Neural cell (in vitro differentiated cells): ENCODE measurements at regions not wholly inside any gene's neighbourhood (a gene's known extent, or its start where the extent isn't known, plus 50 kb on each side); places are given as distances from the start of the nearest gene placed in this dataset.

Source experiments
- H2AFZ ChIP-seq: fragments of 200-600, 300-800 bp; sonication (generic), shearing (Covaris generic); 2 replicates; pipeline ENCODE4 v1.6.0; 2014; ENCODE audit warnings: low read depth, mild to moderate bottlenecking, antibody characterized with exemption, low read length, moderate library complexity
- H3F3A ChIP-seq: fragments of 200-600 bp; shearing (Covaris generic); 2 replicates; pipeline ENCODE4 v1.6.1; 2016; ENCODE audit warnings: mild to moderate bottlenecking, moderate library complexity, mixed read lengths, antibody characterized with exemption, low read length; ENCODE audit not compliant: insufficient read depth, poor library complexity, severe bottlenecking
- H3K27ac ChIP-seq: fragments of 200-600, 300-800 bp; sonication (generic), shearing (Covaris generic); 2 replicates; pipeline ENCODE4 v1.5.1; 2014; ENCODE audit warnings: mild to moderate bottlenecking, low read length, moderate library complexity
- H3K27me3 ChIP-seq: fragments of 300-800, 200-600 bp; sonication (generic), shearing (Covaris generic); 2 replicates; pipeline ENCODE4 v1.6.0; 2014; ENCODE audit warnings: mild to moderate bottlenecking, low read depth, low read length, moderate library complexity; ENCODE audit not compliant: insufficient read depth
- H3K36me3 ChIP-seq: fragments of 300-800, 200-600 bp; sonication (generic), shearing (Covaris generic); 2 replicates; pipeline ENCODE4 v1.5.1; 2014; ENCODE audit warnings: mild to moderate bottlenecking, antibody characterized with exemption, low read length, moderate library complexity; ENCODE audit not compliant: insufficient read depth
- H3K4me2 ChIP-seq: fragments of 300-800, 200-600 bp; sonication (generic), shearing (Covaris generic); 2 replicates; pipeline ENCODE4 v1.6.0; 2014; ENCODE audit warnings: mild to moderate bottlenecking, low read length
- H3K4me3 ChIP-seq: fragments of 300-800, 200-600 bp; sonication (generic), shearing (Covaris generic); 2 replicates; pipeline ENCODE4 v1.5.1; 2014; ENCODE audit warnings: mild to moderate bottlenecking, low read length, moderate library complexity
- H3K79me2 ChIP-seq: fragments of 200-600 bp; shearing (Covaris generic); replicated peaks from 2 replicates; pipeline ENCODE4 v1.6.0; 2014; ENCODE audit warnings: mild to moderate bottlenecking, low read length, moderate library complexity; ENCODE audit not compliant: insufficient read depth
- H3K9ac ChIP-seq: fragments of 300-800, 200-600 bp; sonication (generic), shearing (Covaris generic); 2 replicates; pipeline ENCODE4 v1.6.1; 2016; ENCODE audit warnings: mild to moderate bottlenecking, low read length, mixed read lengths
- H3K9me2 ChIP-seq: fragments of 200-600 bp; shearing (Covaris generic); 2 replicates; pipeline ENCODE4 v1.6.1; 2016; ENCODE audit warnings: mild to moderate bottlenecking, low read length, mixed read lengths; ENCODE audit not compliant: insufficient read depth
- H3K9me3 ChIP-seq: fragments of 200-600, 300-800 bp; sonication (generic), shearing (Covaris generic); 2 replicates; pipeline ENCODE4 v1.6.1; 2016; ENCODE audit warnings: mild to moderate bottlenecking, mixed run types, low read length, moderate library complexity, mixed read lengths
- H4K20me1 ChIP-seq: fragments of 200-600 bp; shearing (Covaris generic); 2 replicates; pipeline ENCODE4 v1.6.1; 2016; ENCODE audit warnings: mild to moderate bottlenecking, mixed run types; ENCODE audit not compliant: insufficient read depth
- EP300 ChIP-seq: fragments of 450-650 bp; conservative IDR thresholded peaks from 2 replicates; pipeline ENCODE4 v1.6.1; 2014; ENCODE audit warnings: antibody characterized with exemption, mild to moderate bottlenecking, moderate library complexity; ENCODE audit not compliant: poor library complexity, severe bottlenecking
- EZH2 ChIP-seq: fragments of 200-600, 300-800 bp; shearing (Covaris generic), sonication (generic); IDR thresholded peaks from 2 replicates; pipeline ENCODE4 v1.6.1; 2014; ENCODE audit warnings: antibody characterized with exemption, low read length, borderline replicate concordance, mild to moderate bottlenecking; ENCODE audit not compliant: insufficient read depth, poor library complexity, severe bottlenecking
- MXI1 ChIP-seq: fragments of 450-650 bp; conservative IDR thresholded peaks from 2 replicates; pipeline ENCODE4 v1.6.1; 2014; ENCODE audit warnings: antibody characterized with exemption, mild to moderate bottlenecking; ENCODE audit not compliant: poor library complexity, severe bottlenecking
- RAD21 ChIP-seq: fragments of 450-650 bp; conservative IDR thresholded peaks from 2 replicates; pipeline ENCODE4 v1.6.1; 2014; ENCODE audit warnings: antibody characterized with exemption, mild to moderate bottlenecking, moderate library complexity
- SMC3 ChIP-seq: fragments of 450-650 bp; conservative IDR thresholded peaks from 2 replicates; pipeline ENCODE4 v1.6.1; 2014; ENCODE audit warnings: antibody characterized with exemption, mild to moderate bottlenecking, moderate library complexity; ENCODE audit not compliant: poor library complexity
- TAF1 ChIP-seq: IDR thresholded peaks from 2 replicates; pipeline ENCODE4 v1.6.1; 2012; ENCODE audit warnings: low read depth
- TF ChIP-seq, protein P1 (sequence below): fragments of 450-650 bp; IDR thresholded peaks from 2 replicates; pipeline ENCODE4 v1.5.1; 2014; ENCODE audit warnings: antibody characterized with exemption, mild to moderate bottlenecking, moderate library complexity; ENCODE audit not compliant: poor library complexity, severe bottlenecking
- TF ChIP-seq, protein P2 (sequence below): IDR thresholded peaks from 2 replicates; pipeline ENCODE4 v1.6.1; 2012; ENCODE audit warnings: borderline replicate concordance

DNA sequence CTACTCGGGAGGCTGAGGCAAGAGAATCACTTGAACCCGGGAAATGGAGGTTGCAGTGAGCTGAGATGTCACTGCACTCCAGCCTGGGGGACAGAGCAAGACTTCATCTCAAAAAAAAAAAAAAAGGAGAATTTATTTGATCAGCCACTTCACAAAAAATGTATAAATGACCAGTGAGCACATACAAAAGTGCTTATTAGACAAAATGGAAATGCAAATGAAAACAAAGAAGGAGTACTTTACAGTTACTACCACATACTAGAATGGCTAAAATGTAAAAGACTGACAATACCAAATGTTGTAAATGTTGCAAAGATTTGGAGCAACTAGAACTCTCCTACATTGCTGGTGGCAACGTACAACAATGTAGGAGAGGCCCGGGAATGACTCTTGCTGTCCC lies 241.8 kb upstream of the SOX9 start:
- no peaks in the 10 kb centered on the region for H3K9me3 ChIP-seq
- no peak overlapping the region for H3K4me2 ChIP-seq
- H3K27me3 ChIP-seq = no peaks in the 10 kb centered on the region
- no peak overlapping the region for H3K9ac ChIP-seq
- no peaks in the 10 kb centered on the region for H3F3A ChIP-seq
- H3K36me3 ChIP-seq = no peaks in the 10 kb centered on the region
- no peak overlapping the region for H3K4me3 ChIP-seq
- TF ChIP-seq EP300 (no peak), MXI1 (no peak), RAD21 (no peak), TAF1 (no peak), SMC3 (no peak)
- TF ChIP-seq, protein P1, sequence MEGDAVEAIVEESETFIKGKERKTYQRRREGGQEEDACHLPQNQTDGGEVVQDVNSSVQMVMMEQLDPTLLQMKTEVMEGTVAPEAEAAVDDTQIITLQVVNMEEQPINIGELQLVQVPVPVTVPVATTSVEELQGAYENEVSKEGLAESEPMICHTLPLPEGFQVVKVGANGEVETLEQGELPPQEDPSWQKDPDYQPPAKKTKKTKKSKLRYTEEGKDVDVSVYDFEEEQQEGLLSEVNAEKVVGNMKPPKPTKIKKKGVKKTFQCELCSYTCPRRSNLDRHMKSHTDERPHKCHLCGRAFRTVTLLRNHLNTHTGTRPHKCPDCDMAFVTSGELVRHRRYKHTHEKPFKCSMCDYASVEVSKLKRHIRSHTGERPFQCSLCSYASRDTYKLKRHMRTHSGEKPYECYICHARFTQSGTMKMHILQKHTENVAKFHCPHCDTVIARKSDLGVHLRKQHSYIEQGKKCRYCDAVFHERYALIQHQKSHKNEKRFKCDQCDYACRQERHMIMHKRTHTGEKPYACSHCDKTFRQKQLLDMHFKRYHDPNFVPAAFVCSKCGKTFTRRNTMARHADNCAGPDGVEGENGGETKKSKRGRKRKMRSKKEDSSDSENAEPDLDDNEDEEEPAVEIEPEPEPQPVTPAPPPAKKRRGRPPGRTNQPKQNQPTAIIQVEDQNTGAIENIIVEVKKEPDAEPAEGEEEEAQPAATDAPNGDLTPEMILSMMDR = no peak
- no peak overlapping the region for H3K27ac ChIP-seq
- H2AFZ ChIP-seq = no peak overlapping the region
- H3K9me2 ChIP-seq = no peaks in the 10 kb centered on the region
- no peaks in the 10 kb centered on the region for H3K79me2 ChIP-seq
- no peaks in the 10 kb centered on the region for H4K20me1 ChIP-seq

DNA sequence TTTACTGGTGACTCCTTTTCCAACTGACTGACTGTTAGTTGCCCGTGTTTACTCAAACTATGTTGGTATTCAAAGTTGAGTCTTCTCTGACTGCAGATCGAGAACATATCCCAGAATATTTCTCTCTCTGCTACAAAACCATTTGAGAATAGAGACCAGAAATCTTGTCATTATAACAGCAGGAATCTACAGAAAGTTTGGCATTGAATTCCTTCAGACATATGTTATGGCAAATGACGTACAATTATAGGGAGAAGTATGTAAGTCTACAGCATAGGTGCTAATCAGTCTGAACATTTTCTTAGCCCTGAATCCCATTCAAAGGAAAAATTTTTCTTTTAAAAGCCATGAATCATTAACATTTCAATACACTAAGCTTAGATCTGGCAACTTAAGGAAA lies 239.8 kb upstream of the SOX9 start:
- Histone ChIP-seq H3F3A (no peaks in the 10 kb centered on the region), H3K9ac (no peak overlapping the region), H2AFZ (no peak overlapping the region), H3K36me3 (no peaks in the 10 kb centered on the region), H4K20me1 (no peaks in the 10 kb centered on the region), H3K9me2 (no peaks in the 10 kb centered on the region), H3K9me3 (no peaks in the 10 kb centered on the region), H3K4me2 (no peak overlapping the region), H3K4me3 (no peak overlapping the region), H3K27me3 (no peaks in the 10 kb centered on the region), H3K79me2 (no peaks in the 10 kb centered on the region), H3K27ac (no peak overlapping the region)
- TF ChIP-seq SMC3 = no peak
- no peak for TF ChIP-seq RAD21
- TF ChIP-seq EZH2 = no peak
- no peak for TF ChIP-seq EP300
- TF ChIP-seq, protein P1 = no peak
- no peak for TF ChIP-seq MXI1
- no peak for TF ChIP-seq TAF1
- TF ChIP-seq, protein P2, sequence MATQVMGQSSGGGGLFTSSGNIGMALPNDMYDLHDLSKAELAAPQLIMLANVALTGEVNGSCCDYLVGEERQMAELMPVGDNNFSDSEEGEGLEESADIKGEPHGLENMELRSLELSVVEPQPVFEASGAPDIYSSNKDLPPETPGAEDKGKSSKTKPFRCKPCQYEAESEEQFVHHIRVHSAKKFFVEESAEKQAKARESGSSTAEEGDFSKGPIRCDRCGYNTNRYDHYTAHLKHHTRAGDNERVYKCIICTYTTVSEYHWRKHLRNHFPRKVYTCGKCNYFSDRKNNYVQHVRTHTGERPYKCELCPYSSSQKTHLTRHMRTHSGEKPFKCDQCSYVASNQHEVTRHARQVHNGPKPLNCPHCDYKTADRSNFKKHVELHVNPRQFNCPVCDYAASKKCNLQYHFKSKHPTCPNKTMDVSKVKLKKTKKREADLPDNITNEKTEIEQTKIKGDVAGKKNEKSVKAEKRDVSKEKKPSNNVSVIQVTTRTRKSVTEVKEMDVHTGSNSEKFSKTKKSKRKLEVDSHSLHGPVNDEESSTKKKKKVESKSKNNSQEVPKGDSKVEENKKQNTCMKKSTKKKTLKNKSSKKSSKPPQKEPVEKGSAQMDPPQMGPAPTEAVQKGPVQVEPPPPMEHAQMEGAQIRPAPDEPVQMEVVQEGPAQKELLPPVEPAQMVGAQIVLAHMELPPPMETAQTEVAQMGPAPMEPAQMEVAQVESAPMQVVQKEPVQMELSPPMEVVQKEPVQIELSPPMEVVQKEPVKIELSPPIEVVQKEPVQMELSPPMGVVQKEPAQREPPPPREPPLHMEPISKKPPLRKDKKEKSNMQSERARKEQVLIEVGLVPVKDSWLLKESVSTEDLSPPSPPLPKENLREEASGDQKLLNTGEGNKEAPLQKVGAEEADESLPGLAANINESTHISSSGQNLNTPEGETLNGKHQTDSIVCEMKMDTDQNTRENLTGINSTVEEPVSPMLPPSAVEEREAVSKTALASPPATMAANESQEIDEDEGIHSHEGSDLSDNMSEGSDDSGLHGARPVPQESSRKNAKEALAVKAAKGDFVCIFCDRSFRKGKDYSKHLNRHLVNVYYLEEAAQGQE = no peak
